Peyer's patch (tissue), 4 donors: ENCODE measurements at regions not wholly inside any gene's neighbourhood (a gene's known extent, or its start where the extent isn't known, plus 50 kb on each side); places are given as distances from the start of the nearest gene placed in this dataset.

Experiments used
- DNase-seq, 3 donors: peaks; one replicate each; pipeline ENCODE4 v3.0.0-alpha.2; 2017 to 2019
- H3K27ac ChIP-seq, 4 donors: fragments of 200-600 bp; sonication (generic); one replicate each; pipeline ENCODE4 v1.5.1; 2016 to 2019
- H3K27me3 ChIP-seq, 2 donors: fragments of 200-600 bp; sonication (generic); one replicate each; pipeline ENCODE4 v1.5.1; 2019
- H3K36me3 ChIP-seq, 3 donors: fragments of 200-600 bp; sonication (generic); one replicate each; pipeline ENCODE4 v1.5.1; 2016 to 2019
- H3K4me1 ChIP-seq, 4 donors: fragments of 200-600 bp; sonication (generic); one replicate each; pipeline ENCODE4 v1.5.1; 2016 to 2019
- H3K4me3 ChIP-seq, 4 donors: fragments of 200-600 bp; sonication (generic); 1 replicate in 3 of 4; 2 replicates in 1 of 4; pipeline ENCODE4 v1.5.1; 2016 to 2019; ENCODE audit warnings: mild to moderate bottlenecking in 1 of 4
- H3K9me3 ChIP-seq, 4 donors: fragments of 200-600 bp; sonication (generic); one replicate each; pipeline ENCODE4 v1.5.1; 2016 to 2019; ENCODE audit warnings: mild to moderate bottlenecking in 1 of 4
- POLR2A ChIP-seq, 2 donors: fragments of 450-650 bp; IDR thresholded peaks; one replicate each; pipeline ENCODE4 v1.5.1; 2017; ENCODE audit warnings: antibody characterized with exemption in 2 of 2, mild to moderate bottlenecking in 2 of 2, moderate library complexity in 2 of 2
- TF ChIP-seq, protein P1 (sequence below), 6 experiments: fragments of 450-650 bp in 4 of 6; fragments of 200-600 bp in 2 of 6; sonication (generic) in 1 of 6; IDR thresholded peaks; one replicate each; pipeline ENCODE4 v1.5.1; 2017 to 2019; ENCODE audit warnings: antibody characterized with exemption in 6 of 6, mild to moderate bottlenecking in 3 of 6, moderate library complexity in 1 of 6

DNA sequence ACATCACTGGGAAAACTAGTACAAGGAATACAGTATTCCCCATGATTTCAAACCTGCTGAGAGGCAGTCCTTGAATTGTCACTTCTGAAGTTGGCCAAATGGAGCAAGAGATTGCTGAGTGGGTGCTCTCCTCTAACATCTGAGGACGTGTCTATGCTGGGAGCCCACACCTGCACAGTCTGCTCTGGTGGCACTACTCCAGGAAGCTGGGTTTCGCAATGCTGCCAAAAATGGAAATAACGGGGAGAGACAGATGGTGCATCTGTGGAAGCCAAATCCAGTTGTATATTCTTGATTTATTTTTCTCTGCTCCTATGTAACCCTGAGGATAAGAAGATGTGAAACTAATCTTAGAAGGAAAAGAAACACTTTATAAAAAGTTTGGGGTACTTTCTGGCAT, 240.1 kb upstream of the CTSO start:
- H3K27ac ChIP-seq, result peak overlapping the region in 1 of 4 donors; percentile 32
- H3K4me3 ChIP-seq, result no peak overlapping the region
- H3K27me3 ChIP-seq, result no peaks in the 10 kb centered on the region
- no peaks in the 10 kb centered on the region for H3K4me1 ChIP-seq
- H3K9me3 ChIP-seq, result no peaks in the 10 kb centered on the region
- no peak for DNase-seq
- H3K36me3 ChIP-seq, result no peaks in the 10 kb centered on the region
- TF ChIP-seq, protein P1, sequence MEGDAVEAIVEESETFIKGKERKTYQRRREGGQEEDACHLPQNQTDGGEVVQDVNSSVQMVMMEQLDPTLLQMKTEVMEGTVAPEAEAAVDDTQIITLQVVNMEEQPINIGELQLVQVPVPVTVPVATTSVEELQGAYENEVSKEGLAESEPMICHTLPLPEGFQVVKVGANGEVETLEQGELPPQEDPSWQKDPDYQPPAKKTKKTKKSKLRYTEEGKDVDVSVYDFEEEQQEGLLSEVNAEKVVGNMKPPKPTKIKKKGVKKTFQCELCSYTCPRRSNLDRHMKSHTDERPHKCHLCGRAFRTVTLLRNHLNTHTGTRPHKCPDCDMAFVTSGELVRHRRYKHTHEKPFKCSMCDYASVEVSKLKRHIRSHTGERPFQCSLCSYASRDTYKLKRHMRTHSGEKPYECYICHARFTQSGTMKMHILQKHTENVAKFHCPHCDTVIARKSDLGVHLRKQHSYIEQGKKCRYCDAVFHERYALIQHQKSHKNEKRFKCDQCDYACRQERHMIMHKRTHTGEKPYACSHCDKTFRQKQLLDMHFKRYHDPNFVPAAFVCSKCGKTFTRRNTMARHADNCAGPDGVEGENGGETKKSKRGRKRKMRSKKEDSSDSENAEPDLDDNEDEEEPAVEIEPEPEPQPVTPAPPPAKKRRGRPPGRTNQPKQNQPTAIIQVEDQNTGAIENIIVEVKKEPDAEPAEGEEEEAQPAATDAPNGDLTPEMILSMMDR (IDR thresholded peaks at IDR 0.05), result no peak
- no peak for TF ChIP-seq POLR2A (IDR thresholded peaks at IDR 0.05)

DNA sequence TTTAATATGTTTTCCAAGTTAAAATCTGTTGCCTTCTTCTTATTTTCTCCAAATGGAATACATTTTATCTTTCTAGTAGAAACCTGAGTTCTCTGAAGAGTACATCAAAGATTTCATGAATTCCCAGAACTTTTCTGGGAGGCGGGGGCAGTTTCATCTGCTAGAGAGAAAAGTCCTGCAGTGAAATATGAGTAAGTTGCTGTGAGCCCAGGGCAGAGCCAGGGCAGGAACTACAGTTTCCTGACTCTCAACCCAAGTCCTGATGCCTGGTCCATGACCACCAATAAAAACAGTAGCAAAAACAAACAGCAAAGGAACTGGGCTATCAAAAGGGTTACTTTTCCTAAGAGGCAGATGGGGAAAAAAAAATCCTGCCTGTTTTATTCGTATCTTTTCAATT, 239.4 kb upstream of the CTSO start:
- TF ChIP-seq, protein P1 (IDR thresholded peaks at IDR 0.05), result no peak
- TF ChIP-seq POLR2A (IDR thresholded peaks at IDR 0.05), result no peak
- H3K4me1 ChIP-seq, result no peaks in the 10 kb centered on the region
- no peaks in the 10 kb centered on the region for H3K9me3 ChIP-seq
- no peaks in the 10 kb centered on the region for H3K36me3 ChIP-seq
- no peaks in the 10 kb centered on the region for H3K27me3 ChIP-seq
- peak overlapping the region in 1 of 4 donors; percentile 32 for H3K27ac ChIP-seq
- H3K4me3 ChIP-seq, result no peak overlapping the region
- no peak for DNase-seq

DNA sequence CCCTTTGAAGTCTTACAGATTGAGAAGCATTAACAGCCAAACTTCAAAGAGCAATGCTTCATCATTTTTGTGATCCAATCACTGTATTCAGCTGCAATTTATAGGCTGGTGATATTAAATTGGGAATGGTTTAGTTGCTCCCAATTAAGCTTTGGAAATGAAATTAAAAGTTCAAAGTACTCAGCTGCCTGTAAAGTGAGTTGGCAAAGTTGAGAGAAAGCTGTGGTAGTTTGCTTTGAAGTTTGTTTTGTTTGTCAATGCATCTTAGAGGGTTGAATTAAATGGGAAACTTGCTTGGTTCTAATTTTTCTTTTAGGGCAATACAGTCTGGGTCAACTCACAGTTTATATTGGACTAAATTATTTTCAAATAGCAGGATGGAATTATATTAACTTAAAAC, 238.4 kb upstream of the CTSO start:
- Histone ChIP-seq H3K36me3 (no peaks in the 10 kb centered on the region), H3K4me1 (no peaks in the 10 kb centered on the region), H3K4me3 (no peak overlapping the region), H3K9me3 (no peaks in the 10 kb centered on the region), H3K27me3 (no peaks in the 10 kb centered on the region), H3K27ac (no peak overlapping the region)
- TF ChIP-seq POLR2A (IDR thresholded peaks at IDR 0.05), result no peak
- TF ChIP-seq, protein P1 (IDR thresholded peaks at IDR 0.05), result no peak
- no peak for DNase-seq

DNA sequence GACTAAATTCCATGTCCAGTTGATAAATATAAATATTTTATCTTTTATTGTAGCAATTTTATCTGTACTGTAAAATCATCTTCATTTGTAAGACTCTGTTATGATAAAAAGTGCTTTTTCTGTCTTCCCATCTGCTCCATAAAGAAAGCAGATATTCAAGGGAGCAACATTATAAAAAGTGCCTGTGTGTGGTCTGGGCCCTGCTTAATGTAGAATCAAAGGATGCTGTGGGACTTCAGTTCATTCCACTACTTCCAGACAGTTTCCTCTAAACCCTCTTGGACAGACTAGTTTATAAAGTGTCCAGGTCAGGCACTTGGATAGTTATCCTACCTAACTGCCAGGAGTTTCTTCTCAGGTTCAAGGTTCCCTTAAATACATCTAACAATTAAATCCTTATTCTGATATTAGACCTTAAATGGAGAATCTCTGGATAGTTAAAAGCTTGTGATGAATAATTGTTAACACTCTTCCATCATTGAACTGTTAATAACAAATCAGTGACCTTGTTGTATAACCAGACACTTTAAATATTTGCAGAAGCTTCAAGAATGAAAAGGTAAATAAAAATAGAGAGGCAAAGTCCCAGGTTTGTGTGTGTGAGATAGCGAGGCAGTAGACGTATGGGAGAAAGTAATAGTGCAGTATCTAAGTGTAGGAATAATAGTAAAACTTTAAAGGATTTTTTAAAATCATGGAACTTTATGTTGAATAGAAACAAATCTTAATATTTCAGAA, 237.5 kb upstream of the CTSO start:
- H3K27ac ChIP-seq, result no peak overlapping the region
- H3K4me3 ChIP-seq, result no peak overlapping the region
- H3K36me3 ChIP-seq, result no peaks in the 10 kb centered on the region
- H3K4me1 ChIP-seq, result no peaks in the 10 kb centered on the region
- no peaks in the 10 kb centered on the region for H3K27me3 ChIP-seq
- TF ChIP-seq, protein P1 (IDR thresholded peaks at IDR 0.05), result no peak
- no peak for TF ChIP-seq POLR2A (IDR thresholded peaks at IDR 0.05)
- no peak for DNase-seq
- no peaks in the 10 kb centered on the region for H3K9me3 ChIP-seq

DNA sequence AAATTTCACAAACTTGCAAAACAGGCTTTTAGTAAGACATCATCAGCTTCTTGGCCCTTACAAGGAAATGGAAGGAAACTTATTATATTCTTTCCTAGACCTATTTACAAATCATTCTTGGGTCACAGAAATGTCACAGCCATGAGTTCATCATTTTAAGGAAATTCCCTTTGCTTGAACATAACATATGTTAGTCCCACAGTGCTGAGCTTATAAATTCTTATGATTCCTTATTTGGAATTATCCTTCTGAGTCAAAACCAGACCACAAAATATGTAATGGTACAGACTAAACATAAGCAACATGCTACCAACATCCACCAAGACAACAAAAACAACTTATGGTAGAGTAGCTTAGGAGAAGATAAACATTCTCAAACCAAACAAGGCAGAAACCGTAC, 236.9 kb upstream of the CTSO start:
- no peak overlapping the region for H3K4me3 ChIP-seq
- no peak overlapping the region for H3K27ac ChIP-seq
- H3K9me3 ChIP-seq, result no peaks in the 10 kb centered on the region
- no peak for DNase-seq
- H3K36me3 ChIP-seq, result no peaks in the 10 kb centered on the region
- TF ChIP-seq POLR2A (IDR thresholded peaks at IDR 0.05), result no peak
- TF ChIP-seq, protein P1 (IDR thresholded peaks at IDR 0.05), result no peak
- no peaks in the 10 kb centered on the region for H3K4me1 ChIP-seq
- H3K27me3 ChIP-seq, result no peaks in the 10 kb centered on the region
